ENCODE measurements at regions not wholly inside any gene's neighbourhood (a gene's known extent, or its start where the extent isn't known, plus 50 kb on each side); places are given as distances from the start of the nearest gene placed in this dataset.

- no peak overlapping the region for H3K27ac ChIP-seq
- TF ChIP-seq CTCF (conservative IDR thresholded peaks at IDR 0.05) (no peak), ZFX (IDR thresholded peaks at IDR 0.05) (no peak)
Measured at GRCh38 chr3:191944835-191945234, 483.9 kb downstream of the PYDC2 start.

GRCh38 chr3:191952186-191952585, 491.2 kb downstream of the PYDC2 start:
- no peak for TF ChIP-seq CTCF (conservative IDR thresholded peaks at IDR 0.05)
- TF ChIP-seq ZFX (IDR thresholded peaks at IDR 0.05): no peak

GRCh38 chr3:191952609-191953008, 491.6 kb downstream of the PYDC2 start:
- H3K27ac ChIP-seq: no peak overlapping the region
- TF ChIP-seq CTCF (conservative IDR thresholded peaks at IDR 0.05): no peak
- TF ChIP-seq ZFX (IDR thresholded peaks at IDR 0.05): no peak

More at GRCh38 chr3:191952186-191952585, 491.2 kb downstream of the PYDC2 start:
- no peak overlapping the region for H3K27ac ChIP-seq

GRCh38 chr3:191958980-191959671, 498.2 kb downstream of the PYDC2 start:
- H3K27ac ChIP-seq: no peak overlapping the region
- TF ChIP-seq CTCF (conservative IDR thresholded peaks at IDR 0.05): no peak

GRCh38 chr3:191959876-191960413, 499.0 kb downstream of the PYDC2 start:
- no peak overlapping the region for H3K27ac ChIP-seq
- TF ChIP-seq ZFX (IDR thresholded peaks at IDR 0.05) (no peak), CTCF (conservative IDR thresholded peaks at IDR 0.05) (no peak)

- H3K27ac ChIP-seq: no peak overlapping the region
- TF ChIP-seq ZFX (IDR thresholded peaks at IDR 0.05) (no peak), CTCF (conservative IDR thresholded peaks at IDR 0.05) (no peak)
Measured at GRCh38 chr3:191961022-191961421, 500.1 kb downstream of the PYDC2 start.

GRCh38 chr3:191961529-191961928, 500.6 kb downstream of the PYDC2 start:
- no peak overlapping the region for H3K27ac ChIP-seq
- TF ChIP-seq CTCF (conservative IDR thresholded peaks at IDR 0.05): no peak
- no peak for TF ChIP-seq ZFX (IDR thresholded peaks at IDR 0.05)
